Left kidney (tissue), 1 donor: ENCODE measurements at regions not wholly inside any gene's neighbourhood (a gene's known extent, or its start where the extent isn't known, plus 50 kb on each side); places are given as distances from the start of the nearest gene placed in this dataset.

Source experiments
- DNase-seq: peaks from one replicate; pipeline ENCODE4 v3.0.0-alpha.2; 2013

DNA sequence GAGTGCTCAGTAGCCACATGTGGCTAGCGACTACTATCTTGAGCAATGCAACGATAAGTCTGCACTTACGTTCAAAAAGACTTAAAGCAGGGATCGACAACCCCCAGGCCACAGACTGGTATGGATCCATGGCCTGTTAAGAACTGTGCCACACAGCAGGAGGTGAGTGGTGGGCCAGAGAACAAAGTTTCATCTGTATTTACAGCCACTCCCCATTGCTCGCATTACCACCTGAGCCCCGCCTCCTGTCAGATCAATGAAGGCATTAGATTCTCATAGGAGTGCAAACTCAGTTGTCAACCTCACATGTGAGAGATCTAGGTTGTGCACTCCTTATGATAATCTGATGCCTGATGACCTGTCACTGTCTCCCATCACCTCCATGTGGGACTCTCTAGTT is 103.6 kb upstream of the ZRANB2 start:
- DNase-seq = no peak

DNA sequence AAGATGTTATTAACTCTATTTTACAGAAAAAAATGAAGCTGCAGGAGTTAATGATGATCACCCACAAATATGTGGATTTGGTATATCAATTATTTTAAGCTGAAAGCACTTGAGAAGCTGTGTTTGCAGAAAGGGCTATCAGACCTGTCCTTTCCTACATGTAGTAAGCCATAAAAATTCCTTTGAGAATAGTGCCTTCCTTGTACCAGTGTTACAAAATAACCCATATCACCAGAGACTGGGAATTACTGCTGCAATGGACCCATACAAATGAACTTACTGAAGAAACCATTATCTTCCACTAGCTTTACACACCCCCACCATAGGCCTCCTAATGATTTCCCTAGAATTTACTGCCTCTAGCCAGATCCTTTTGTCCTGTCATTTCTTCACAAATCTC is 99.2 kb upstream of the ZRANB2 start:
- no peak for DNase-seq

DNA sequence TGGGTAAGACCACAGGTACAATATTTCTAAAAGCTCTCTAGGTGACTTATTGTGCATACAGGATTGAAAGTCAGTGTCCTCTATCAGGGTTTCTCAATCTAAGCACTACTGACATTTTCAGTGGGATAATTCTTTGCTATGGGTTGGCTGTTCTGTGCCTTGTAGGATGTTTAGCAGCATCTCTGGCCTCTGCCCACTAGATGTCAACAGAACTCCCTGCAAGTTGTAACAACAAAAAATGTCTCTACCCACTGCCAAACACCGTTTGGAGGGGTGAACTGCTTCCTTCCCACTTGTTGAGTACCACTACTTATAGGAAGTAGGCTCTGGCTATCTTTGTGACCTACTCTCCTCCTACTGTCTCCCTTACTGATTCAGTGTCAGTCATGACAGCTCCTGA is 90.1 kb upstream of the ZRANB2 start:
- no peak for DNase-seq

DNA sequence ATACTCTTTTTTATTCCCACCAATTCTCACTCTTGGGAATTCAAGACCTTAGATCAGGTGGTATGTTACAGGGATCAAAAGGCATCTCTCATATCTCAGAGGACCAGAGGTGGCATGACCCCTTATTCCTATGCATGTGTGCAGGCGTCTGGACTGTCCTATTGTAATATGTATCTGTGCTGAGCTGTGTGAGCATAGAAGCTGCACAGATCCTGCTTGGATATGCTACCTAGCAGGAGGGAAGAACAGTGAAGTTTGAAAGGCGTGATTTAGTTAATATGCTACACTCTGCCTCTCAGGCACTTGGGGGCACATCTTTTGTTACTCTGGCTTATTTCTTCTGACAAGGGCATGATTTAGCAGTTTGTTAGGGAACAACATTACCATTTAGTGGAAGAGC is 86.7 kb upstream of the ZRANB2 start:
- no peak for DNase-seq

DNA sequence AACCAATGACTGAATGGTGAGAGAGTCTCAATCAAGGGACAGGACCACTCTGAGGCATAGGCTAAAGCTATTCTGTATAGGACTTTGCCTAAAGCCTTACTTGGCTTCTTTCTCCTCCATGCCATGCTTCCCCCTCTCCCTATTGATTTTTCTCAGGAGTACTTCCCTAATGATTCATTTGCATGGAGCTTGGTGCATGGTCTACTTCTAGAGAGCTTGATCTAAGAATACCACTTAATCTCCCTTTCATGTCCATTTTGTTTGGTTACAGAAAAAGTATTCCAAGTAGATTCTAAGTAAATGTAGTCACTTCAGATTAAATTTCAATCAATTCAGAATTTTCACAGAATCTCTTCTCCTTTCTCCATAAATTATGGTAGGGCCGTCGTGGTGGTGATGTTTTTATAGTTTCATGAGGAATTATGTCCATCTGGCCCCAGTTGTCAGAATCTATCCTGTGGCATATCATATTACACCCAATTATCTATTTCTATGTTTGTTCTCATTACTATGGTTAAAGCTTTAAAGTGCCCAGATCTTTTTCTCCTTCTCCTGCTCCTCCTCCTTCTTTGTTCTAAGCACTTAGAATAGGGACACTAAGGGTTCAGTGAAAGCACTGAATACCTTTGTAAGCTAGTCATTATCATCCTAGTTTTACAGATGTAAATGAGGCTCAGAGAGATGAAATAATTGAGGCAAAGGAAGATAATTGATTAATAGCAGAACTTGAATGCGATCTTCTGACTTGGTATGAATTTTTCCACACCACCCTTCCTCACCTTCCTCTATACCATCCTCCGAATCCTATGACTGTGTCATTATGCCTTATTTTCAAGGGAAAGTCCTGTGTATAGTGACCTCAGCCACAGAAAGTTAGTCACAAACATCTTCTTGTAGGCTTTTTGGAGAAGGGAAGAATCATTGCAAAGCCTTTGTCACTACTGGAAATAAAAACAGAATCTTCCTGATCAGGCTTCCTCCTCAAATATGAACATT is 85.6 kb upstream of the ZRANB2 start:
- no peak for DNase-seq

DNA sequence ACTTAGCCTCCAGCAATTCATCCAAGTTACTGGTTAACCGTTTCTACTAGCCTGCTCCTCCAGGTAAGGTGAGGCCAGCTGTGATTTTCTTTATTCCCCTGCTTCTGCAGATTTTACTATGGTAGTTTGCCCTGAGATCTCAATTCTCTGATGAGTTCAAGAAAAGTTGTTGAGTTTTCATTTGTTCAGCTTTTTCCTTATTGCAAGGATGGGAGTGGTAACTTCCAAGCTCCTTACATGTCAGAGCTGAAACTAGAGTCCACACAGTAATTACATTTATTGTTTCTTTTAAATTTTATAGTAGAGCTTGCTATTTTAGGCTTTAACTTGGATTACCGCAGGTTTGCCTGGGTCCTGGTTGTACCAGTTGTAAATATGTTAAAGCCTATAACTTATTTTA is 76.9 kb upstream of the ZRANB2 start:
- peak; percentile 15 for DNase-seq

DNA sequence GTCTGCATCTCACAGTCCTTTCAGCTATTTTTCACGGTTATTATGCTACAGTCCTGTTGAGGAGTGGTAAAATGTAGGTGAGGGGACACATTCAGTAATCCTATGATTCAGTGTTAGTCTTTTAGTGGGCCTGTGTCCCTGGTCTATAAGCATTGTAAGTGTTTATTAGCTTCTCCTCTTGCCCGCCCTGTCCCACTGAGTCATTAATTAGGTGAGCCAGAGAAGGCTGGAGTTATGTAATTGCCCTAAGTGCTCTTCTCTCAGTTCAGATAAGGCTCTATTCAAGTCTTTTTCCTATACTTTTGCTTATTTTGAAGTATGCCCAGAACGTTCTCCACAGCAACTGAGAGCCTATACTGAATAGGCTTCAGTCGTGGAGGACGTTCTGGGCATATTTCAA is 76.3 kb upstream of the ZRANB2 start:
- DNase-seq = no peak

DNA sequence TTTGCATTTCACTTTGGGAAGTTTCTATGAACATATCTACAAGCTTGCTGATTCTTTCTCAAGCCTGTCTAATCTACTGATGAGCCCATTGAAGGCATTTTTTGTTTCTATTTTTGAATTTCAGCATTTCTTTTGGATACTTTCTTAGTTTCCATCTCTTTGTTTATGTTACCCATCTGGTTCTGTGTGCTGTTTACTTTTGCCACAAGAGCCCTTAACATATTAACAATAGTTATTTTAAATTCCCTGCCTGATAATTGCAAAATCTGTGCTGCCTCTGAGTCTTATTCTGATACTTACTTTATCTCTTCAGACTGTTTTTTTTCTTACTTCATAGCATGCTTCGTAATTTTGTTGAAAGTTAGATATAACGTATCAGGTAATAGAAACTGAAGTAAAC is 75.8 kb upstream of the ZRANB2 start:
- DNase-seq = no peak

DNA sequence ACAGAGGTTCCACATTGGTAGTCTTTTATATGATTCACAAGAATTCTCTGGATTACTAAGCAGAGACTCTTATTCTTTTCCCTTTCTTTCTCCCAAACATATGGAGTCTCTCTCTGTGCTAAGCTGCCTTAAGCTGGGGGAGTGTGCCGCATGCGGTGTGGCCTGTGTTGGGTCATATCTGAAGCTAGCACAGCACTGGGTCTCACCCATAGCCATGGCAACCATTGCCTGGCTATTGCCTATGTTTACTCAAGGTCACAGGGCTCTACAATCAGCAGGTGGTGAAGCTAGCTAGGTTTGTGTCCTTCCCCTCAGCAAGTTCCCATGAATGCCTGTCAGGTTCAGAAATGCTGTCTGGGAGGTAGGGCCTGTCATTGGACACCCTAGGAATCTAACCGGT is 73.6 kb upstream of the ZRANB2 start:
- DNase-seq = no peak

DNA sequence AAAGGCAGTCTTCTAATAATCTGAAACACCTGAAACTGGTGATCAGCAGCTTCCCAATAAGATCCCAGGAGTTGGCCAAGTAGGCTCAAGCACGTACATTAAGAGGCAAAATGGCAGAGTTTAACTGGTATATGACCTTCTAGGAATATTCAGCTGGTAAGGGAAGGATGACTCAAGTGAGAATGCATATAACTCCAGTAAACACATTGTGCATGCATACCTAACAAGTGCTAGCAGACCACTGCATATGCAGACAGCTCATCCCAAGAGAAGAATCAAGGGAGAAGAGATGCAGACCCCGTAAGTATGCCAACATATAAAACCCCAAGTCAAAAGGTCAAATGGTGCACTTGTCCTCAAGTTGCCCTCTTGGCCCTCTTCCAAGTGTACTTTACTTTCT is 73.0 kb upstream of the ZRANB2 start:
- DNase-seq = no peak

DNA sequence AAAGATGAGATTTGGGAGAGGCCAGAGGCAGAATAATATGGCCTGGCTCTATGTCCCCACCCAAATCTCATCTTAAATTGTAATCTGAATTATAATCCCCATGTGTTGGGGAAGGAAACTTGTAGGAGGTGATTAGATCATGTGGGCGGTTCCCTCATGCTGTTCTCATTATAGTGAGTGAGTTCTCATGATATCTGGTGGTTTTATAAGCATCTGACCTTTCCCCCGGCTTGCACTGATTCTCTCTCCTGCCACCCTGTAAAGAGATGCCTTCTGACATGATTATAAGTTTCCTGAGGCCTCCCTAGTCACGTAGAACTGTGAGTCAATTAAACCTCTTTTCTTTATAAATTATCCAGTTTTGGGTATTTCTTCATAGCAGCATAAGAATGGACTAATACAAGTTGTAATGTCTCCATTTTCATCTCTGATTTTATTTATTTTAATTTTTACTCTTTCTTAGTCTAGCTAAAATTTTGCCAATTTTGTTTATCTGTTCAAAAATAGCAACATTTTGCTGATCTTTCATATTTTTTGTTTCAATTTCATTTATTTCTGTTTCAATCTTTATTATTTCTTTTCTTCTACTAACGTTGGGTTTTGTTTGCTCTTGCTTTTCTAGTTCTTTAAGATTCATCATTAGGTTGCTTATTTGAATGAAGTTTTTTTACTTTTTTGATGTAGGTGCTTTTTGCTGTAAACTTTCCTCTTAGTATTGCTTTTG is 67.0 kb upstream of the ZRANB2 start:
- no peak for DNase-seq

DNA sequence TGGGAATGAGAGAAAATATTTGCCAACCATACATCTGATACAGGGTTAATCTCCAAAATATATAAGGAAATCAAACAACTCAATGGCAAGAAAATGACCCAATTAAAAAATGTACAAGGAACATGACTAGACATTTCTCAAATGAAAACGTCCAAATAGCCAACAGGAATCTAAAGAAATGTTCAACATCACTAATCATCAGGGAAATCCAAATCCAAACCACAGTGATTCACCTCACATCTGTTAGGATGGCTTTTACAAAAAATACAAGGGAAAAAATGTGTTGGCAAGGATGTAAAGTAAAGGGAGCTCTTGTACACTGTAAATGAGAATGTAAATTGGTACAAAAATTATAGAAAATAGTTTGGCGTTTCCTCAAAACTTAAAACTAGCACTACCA is 54.7 kb upstream of the ZRANB2 start:
- DNase-seq = no peak
